Right renal pelvis (tissue), 4 donors: ENCODE measurements at regions not wholly inside any gene's neighbourhood (a gene's known extent, or its start where the extent isn't known, plus 50 kb on each side); places are given as distances from the start of the nearest gene placed in this dataset.
"Not testable (repeated sequence)": the region's sequence is repeated elsewhere in the genome, so short reads cannot be mapped to it uniquely, and the experiment has no call there.

ENCODE experiments used
- DNase-seq, 4 donors: peaks; one replicate each; pipeline ENCODE4 v3.0.0-alpha.2; 2013; ENCODE audit warnings: low read depth in 4 of 4, low spot score in 3 of 4, missing footprints in 1 of 4

DNA sequence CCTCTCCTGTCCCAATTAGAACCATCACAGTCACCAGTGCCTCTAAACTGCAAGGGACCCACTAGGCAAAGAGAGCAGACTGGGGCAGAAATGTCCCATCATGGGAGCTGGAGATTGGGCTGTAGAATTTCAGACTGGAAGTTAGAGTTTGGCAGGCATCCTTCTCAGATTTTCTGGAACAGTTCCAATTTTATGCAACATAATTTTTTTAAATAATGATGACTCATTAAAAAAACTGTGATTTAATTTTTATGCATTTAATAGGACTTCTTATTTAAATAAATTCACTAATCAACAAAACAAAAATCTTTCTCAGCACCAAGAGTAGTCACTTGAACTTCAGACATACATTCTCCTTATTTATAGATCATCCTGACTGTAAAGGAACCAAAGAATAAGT lies 84.6 kb upstream of the SLC7A14 start:
- no peak for DNase-seq

GRCh38 chr3:170662986-170663385 lies 77.1 kb upstream of the SLC7A14 start:
- DNase-seq, result not testable (repeated sequence)

DNA sequence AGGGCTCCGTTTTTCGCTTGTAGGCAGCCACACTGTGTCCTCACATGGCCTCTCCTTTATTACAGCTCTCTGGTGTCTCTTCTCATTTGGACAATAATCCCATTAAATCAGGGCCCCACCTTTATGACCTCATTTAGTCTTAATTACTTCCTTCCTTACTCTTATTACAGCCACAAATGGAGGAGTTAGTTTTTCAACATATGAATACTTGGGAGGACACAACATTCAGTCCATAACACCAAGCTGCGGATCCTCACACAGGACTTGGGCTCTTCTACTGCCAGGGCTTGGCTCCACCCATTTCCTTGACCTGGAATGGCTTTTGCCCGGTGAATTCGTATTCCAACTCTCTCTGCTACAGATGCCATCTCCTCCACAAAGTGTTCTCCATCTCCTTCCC lies 74.3 kb upstream of the SLC7A14 start:
- no peak for DNase-seq

DNA sequence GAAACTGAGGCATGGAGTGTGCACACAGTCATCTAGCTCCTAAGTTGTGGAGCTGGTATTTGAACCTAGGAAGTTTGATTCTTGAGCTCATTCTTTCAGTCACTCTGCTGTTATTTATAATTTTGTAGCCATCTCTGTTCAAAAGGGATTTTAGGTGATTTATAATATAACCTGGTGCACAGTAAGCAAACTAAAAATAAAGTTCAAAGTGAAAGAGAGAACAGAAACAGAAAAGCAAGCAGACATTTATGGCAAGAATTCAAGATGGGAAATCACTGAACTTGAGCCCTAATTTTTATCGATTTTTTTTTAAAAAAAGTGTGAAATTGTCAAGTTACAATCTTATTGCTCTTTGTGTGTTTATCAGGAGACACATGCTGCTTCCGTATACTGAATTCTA lies 71.4 kb upstream of the SLC7A14 start:
- DNase-seq, result no peak

DNA sequence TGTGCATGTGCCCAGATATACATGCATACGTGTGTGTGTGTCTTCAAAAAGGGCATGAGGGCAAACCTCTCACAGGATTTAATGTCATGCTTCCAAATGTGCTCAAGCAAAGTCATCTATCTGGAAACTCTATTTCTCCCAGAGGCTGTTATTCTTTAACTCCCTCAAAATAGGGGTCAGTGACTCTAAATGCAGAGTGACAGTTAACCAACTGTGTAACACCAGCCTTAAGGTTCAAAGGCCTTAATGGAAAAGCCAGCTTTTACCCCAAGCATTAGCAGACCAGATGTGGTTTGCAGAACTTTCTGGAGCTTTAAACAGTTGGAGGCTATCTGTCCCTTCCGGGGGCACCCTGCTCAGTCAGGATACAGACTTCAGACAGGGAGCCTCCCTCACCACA lies 70.4 kb upstream of the SLC7A14 start:
- DNase-seq, result peak in 1 of 4 donors; percentile 5

DNA sequence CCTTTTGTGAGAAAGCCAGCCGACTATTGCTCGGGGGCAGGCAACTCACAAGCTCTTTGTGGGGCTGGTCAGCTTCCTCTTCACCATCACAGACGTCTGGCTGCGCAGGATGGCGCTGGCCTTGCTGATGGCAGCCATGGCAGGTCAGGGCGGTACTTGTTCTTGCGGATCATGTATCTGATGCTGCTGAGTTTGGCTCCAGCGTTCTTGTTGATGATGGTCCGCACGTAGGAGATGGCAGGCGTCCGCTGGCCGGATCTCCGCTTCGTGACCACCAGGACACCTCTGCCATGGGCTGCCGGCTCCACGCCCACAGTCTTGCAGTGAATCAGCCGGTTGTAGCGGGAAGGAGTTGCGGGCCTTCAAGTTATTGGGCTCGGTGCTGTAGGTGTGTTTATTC lies 67.9 kb upstream of the SLC7A14 start:
- DNase-seq, result no peak

DNA sequence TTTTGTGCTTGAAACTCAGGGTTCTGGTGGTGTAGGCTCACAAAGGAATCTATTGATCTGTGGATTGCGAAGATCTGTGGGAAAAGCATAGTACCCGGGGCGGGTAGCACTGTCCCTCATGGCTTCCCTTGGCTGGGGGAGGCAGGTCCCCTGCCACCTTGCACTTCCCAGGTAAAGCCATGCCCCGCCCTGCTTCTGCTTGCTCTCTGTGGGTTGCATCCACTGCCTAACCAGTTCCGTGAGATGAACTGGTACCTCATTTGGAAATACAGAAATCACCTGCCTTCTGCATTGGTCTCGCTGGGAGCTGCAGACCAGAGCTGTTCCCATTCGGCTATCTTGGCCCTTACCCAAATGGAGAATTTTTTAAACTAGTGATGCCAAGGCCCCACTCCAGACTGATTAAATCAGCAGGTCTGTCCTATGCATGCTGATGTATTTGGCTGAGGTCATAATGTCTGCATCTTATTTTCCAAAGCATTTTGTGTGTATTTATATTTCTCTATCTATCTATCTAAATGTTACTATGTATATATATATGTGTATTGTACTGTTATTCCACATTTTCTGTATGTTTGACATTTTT lies 65.5 kb upstream of the SLC7A14 start:
- DNase-seq, result no peak

- not testable (repeated sequence) for DNase-seq
Observed at GRCh38 chr3:170650557-170650956, 64.7 kb upstream of the SLC7A14 start.

DNA sequence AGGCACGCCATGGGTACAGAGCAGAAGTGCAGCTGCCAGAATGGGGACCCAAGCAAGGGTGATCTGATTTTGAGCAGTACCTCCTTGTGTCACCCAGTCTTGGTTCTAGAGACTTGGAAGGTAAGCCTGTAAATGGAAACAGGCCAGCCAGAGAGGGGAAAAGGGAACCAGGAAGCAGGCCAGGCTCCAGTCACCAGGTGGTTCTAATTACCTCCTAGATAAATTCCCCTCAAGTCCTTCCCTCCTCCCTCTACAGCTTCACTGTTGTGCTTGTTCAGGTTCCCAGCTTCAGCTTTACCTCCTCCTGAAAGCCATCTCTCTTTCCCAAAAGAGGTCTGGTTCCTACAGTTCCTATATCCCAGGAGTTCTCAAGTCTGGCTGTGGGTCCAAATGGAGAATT lies 58.8 kb upstream of the SLC7A14 start:
- no peak for DNase-seq

DNA sequence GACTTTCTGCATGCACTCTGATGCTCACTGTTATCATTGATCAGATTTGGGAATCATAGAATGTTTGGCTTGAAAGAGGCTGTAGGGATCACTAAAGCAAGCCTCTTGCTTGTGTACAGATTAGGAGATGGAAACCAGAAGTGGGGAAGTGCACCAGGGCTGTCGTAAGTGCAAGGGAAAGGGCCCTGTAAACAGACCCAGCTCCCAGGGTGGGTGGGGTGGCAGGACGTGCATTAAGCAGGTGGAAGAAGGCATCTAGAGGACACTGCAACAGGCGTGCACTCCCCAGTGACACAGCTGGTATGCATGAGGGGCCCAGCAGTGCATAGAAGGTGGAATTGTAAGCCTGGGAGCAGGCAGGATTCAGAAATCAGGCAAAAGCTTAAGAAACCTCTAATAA lies 58.0 kb upstream of the SLC7A14 start:
- DNase-seq, result no peak

- no peak for DNase-seq
Observed at GRCh38 chr3:170642882-170643601, 57.2 kb upstream of the SLC7A14 start.

GRCh38 chr3:170641510-170642236 lies 55.8 kb upstream of the SLC7A14 start:
- no peak for DNase-seq

GRCh38 chr3:170640737-170641171 lies 54.9 kb upstream of the SLC7A14 start:
- no peak for DNase-seq

DNA sequence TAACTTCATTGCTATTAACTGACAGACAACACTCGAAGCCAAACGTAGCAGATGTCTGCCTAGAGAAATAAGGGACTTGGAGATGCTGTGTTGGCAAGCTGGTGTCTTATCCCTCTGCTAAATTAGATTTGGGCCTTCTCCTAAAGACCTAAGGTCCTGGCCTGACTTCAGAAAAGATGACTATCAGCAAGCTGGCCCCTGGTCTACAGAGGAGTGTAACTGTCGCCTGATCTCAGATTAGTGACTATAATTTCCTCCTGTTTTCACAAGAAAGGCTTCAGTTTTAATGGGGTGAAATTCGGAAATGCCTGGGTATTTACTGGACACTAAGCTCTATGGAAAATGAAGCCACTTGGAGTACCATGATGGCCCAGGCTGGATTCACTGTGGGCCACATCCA lies 53.1 kb upstream of the SLC7A14 start:
- DNase-seq, result no peak

DNA sequence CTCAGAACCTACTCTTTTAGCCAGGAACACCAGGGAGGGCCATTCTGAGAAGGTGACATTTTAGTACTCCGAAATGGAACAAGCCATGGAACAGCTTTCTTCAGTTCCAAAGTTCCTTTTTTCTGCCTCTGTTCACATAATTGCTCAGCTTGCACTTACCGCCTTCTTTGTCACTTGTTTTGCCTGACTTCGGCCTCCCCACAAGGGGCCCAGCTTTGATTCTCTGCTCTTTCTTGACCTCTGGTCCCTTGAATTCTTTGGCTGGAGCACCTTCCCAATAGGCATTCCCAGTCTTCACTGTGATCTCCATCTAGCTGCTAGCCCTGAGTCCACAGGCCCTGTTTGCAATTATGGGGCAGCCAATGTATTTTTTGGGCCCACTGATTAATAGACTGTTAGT lies 51.4 kb upstream of the SLC7A14 start:
- no peak for DNase-seq

DNA sequence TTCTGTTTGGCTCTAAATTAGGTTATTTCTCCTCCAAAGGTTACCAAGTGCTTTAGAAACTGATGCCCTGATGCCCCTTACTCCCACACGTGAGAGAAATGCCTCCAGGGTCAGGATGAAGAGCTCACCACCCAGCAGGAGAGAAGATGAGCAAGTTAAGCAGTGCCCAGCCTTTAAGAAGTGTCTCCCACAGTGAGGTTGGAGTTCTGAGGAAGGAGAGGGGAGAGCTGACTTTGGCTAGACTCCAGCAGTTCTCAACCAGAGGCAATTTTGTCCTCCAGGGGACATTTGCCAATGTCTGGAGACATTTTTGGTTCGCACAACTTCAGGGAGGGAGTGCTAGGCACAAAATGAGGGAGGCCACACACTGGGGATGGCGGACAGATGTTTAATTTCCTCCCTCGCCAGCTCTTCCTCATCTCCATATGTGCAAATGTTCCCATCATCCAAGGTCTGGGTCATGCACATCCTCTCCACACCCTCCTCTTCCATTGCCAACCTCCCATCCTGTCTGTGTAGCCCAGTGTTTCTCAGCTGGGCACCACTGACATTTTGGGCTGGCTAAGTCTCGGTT lies 50.6 kb upstream of the SLC7A14 start:
- no peak for DNase-seq
